Mesothelial cell of epicardium (in vitro differentiated cells): ENCODE measurements at regions not wholly inside any gene's neighbourhood (a gene's known extent, or its start where the extent isn't known, plus 50 kb on each side); places are given as distances from the start of the nearest gene placed in this dataset.

Experiments
- DNase-seq, 2 experiments: peaks; one replicate each; pipeline ENCODE4 v3.0.0; 2021; ENCODE audit warnings: low spot score in 2 of 2; ENCODE audit not compliant: unreplicated experiment in 2 of 2
- H3K27ac Mint-ChIP-seq: 2 replicates; pipeline ENCODE4 v1.8.0; 2021; ENCODE audit warnings: mixed read lengths
- H3K27me3 Mint-ChIP-seq: 2 replicates; pipeline ENCODE4 v1.8.0; 2021; ENCODE audit warnings: low read depth, mixed read lengths
- H3K36me3 Mint-ChIP-seq: 2 replicates; pipeline ENCODE4 v1.8.0; 2021; ENCODE audit warnings: mixed read lengths
- H3K4me1 Mint-ChIP-seq: 2 replicates; pipeline ENCODE4 v1.8.0; 2021; ENCODE audit warnings: mixed read lengths
- H3K4me3 Mint-ChIP-seq: 2 replicates; pipeline ENCODE4 v1.8.0; 2021; ENCODE audit warnings: mild to moderate bottlenecking, moderate library complexity, mixed read lengths
- H3K9me3 Mint-ChIP-seq: 2 replicates; pipeline ENCODE4 v1.8.0; 2021; ENCODE audit warnings: mixed read lengths
- CTCF ChIP-seq: fragments of 200-600 bp; sonication (generic); IDR thresholded peaks from one replicate; pipeline ENCODE4 v1.5.0; 2021; ENCODE audit warnings: antibody characterized with exemption; ENCODE audit not compliant: unreplicated experiment

- Mint-ChIP-seq H3K9me3 (peaks cover 19% of the 10 kb centered on the region), H3K36me3 (no peaks in the 10 kb centered on the region), H3K4me3 (no peak overlapping the region), H3K27ac (no peak overlapping the region), H3K4me1 (peaks cover 4% of the 10 kb centered on the region), H3K27me3 (no peaks in the 10 kb centered on the region)
- DNase-seq, result no peak
- TF ChIP-seq CTCF, result no peak
These were observed 697.5 kb downstream of the INHBA start for GRCh38 chr7:41005374-41005901.

GRCh38 chr7:41003977-41004376 is 698.9 kb downstream of the INHBA start:
- no peak overlapping the region for H3K27ac Mint-ChIP-seq
- DNase-seq, result no peak
- H3K4me3 Mint-ChIP-seq, result no peak overlapping the region
- H3K9me3 Mint-ChIP-seq, result peaks cover 9% of the 10 kb centered on the region
- H3K27me3 Mint-ChIP-seq, result no peaks in the 10 kb centered on the region
- peaks cover 4% of the 10 kb centered on the region for H3K4me1 Mint-ChIP-seq
- no peak for TF ChIP-seq CTCF
- H3K36me3 Mint-ChIP-seq, result no peaks in the 10 kb centered on the region

- H3K4me3 Mint-ChIP-seq, result no peak overlapping the region
These were observed 699.3 kb downstream of the INHBA start for GRCh38 chr7:41003611-41003940.

GRCh38 chr7:41002741-41003610 is 699.9 kb downstream of the INHBA start:
- H3K4me1 Mint-ChIP-seq, result peaks cover 4% of the 10 kb centered on the region
- H3K36me3 Mint-ChIP-seq, result no peaks in the 10 kb centered on the region
- no peak overlapping the region for H3K4me3 Mint-ChIP-seq
- no peak overlapping the region for H3K27ac Mint-ChIP-seq
- DNase-seq, result no peak
- peaks cover 9% of the 10 kb centered on the region for H3K9me3 Mint-ChIP-seq
- peak; percentile 85 for TF ChIP-seq CTCF
- H3K27me3 Mint-ChIP-seq, result no peaks in the 10 kb centered on the region

More at GRCh38 chr7:41003611-41003940, 699.3 kb downstream of the INHBA start:
- H3K4me1 Mint-ChIP-seq, result peaks cover 4% of the 10 kb centered on the region
- no peaks in the 10 kb centered on the region for H3K36me3 Mint-ChIP-seq
- H3K27ac Mint-ChIP-seq, result no peak overlapping the region
- no peak for TF ChIP-seq CTCF
- H3K27me3 Mint-ChIP-seq, result no peaks in the 10 kb centered on the region
- DNase-seq, result no peak
- peaks cover 9% of the 10 kb centered on the region for H3K9me3 Mint-ChIP-seq

- Mint-ChIP-seq H3K9me3 (peaks cover 9% of the 10 kb centered on the region), H3K27me3 (no peaks in the 10 kb centered on the region), H3K27ac (no peak overlapping the region), H3K4me3 (no peak overlapping the region), H3K4me1 (peaks cover 8% of the 10 kb centered on the region), H3K36me3 (no peaks in the 10 kb centered on the region)
- TF ChIP-seq CTCF, result no peak
- DNase-seq, result no peak
These were observed 702.8 kb downstream of the INHBA start for GRCh38 chr7:41000042-41000441.
